B cell (primary cell): ENCODE measurements at regions not wholly inside any gene's neighbourhood (a gene's known extent, or its start where the extent isn't known, plus 50 kb on each side); places are given as distances from the start of the nearest gene placed in this dataset.

Experiments used
- ATAC-seq: fragments of 200-7000 bp; cut with Tn5 transposase; one replicate; pipeline ENCODE4 v1.10.0; 2021; ENCODE audit warnings: low read depth, mild to moderate bottlenecking, moderate number of reproducible peaks, moderate library complexity
- CTCF ChIA-PET: fragments of 350-600 bp; sonication (Branson Sonifier 250); formaldehyde crosslinking; loops from one replicate; lab custom pipeline; 2021; ENCODE audit warnings: antibody characterized with exemption, inconsistent platforms; lab: Charles Lee
- POLR2A ChIA-PET: fragments of 350-600 bp; sonication (Branson Sonifier 250); formaldehyde crosslinking; loops from one replicate; lab custom pipeline; 2021; ENCODE audit warnings: antibody characterized with exemption; lab: Charles Lee
- DNase-seq: peaks from one replicate; pipeline ENCODE4 v3.0.0; 2013
- H2AFZ ChIP-seq: 2 replicates; pipeline ENCODE4 v1.6.1; 2012; ENCODE audit warnings: mild to moderate bottlenecking, low read depth, low read length; ENCODE audit not compliant: insufficient read depth, poor library complexity, severe bottlenecking
- H3K27ac ChIP-seq, 2 donors: 1 replicate in 1 of 2; 2 replicates in 1 of 2; pipeline ENCODE4 v1.5.1; 2012 to 2013; ENCODE audit warnings: low read length in 2 of 2, mild to moderate bottlenecking in 2 of 2, moderate library complexity in 1 of 2
- H3K27me3 ChIP-seq, 4 experiments: fragments of 200-600 bp in 1 of 4; sonication (generic) in 1 of 4; replicated peaks in 1 of 4; 1 replicate in 2 of 4; 2 replicates in 2 of 4; pipeline versions ENCODE4 v1.6.1 to v1.7.0; 2013 to 2016; ENCODE audit warnings: low read length in 3 of 4, mild to moderate bottlenecking in 2 of 4, mixed read lengths in 1 of 4, moderate library complexity in 1 of 4; ENCODE audit not compliant: insufficient read depth in 4 of 4, control insufficient read depth in 3 of 4; ENCODE audit errors: control extremely low read depth in 1 of 4
- H3K36me3 ChIP-seq, 2 experiments: replicated peaks in 1 of 2; 1 replicate in 1 of 2; 2 replicates in 1 of 2; pipeline versions ENCODE4 v1.6.1 to v1.7.1; 2013; ENCODE audit warnings: low read length in 1 of 2; ENCODE audit not compliant: insufficient read depth in 2 of 2, control insufficient read depth in 1 of 2; ENCODE audit errors: control extremely low read depth in 1 of 2, extremely low read depth in 1 of 2
- H3K4me1 ChIP-seq, 2 donors: fragments of 200-600 bp in 1 of 2; sonication (generic) in 1 of 2; 1 replicate in 1 of 2; 2 replicates in 1 of 2; pipeline versions ENCODE4 v1.5.1 to v1.6.1; 2013 to 2017; ENCODE audit warnings: low read length in 2 of 2; ENCODE audit not compliant: control insufficient read depth in 2 of 2, insufficient read depth in 2 of 2
- H3K4me2 ChIP-seq: replicated peaks from 2 replicates; pipeline ENCODE3; 2012; ENCODE audit warnings: mild to moderate bottlenecking, low read depth, low read length; ENCODE audit not compliant: poor library complexity, severe bottlenecking
- H3K4me3 ChIP-seq, 5 experiments: fragments of 200-600 bp in 1 of 5; sonication (generic) in 1 of 5; 1 replicate in 3 of 5; 2 replicates in 2 of 5; pipeline versions ENCODE4 v1.5.1 to v1.7.0; 2011 to 2016; ENCODE audit warnings: low read length in 4 of 5, mild to moderate bottlenecking in 4 of 5, low read depth in 2 of 5, control low read depth in 1 of 5, moderate library complexity in 1 of 5; ENCODE audit not compliant: insufficient read depth in 1 of 5; ENCODE audit errors: control extremely low read depth in 1 of 5, extremely low read depth in 1 of 5
- H3K79me2 ChIP-seq: fragments of 200-600 bp; sonication (generic); one replicate; pipeline ENCODE4 v1.6.0; 2016; ENCODE audit warnings: low read length; ENCODE audit not compliant: control insufficient read depth, insufficient read depth
- H3K9ac ChIP-seq: fragments of 200-600 bp; sonication (generic); 2 replicates; pipeline ENCODE4 v1.6.1; 2017; ENCODE audit warnings: mild to moderate bottlenecking, low read length, moderate library complexity
- H3K9me3 ChIP-seq, 3 donors: one replicate each; pipeline versions ENCODE4 v1.6.1 to v1.7.1; 2013; ENCODE audit warnings: low read length in 2 of 3; ENCODE audit not compliant: control insufficient read depth in 2 of 3, insufficient read depth in 1 of 3; ENCODE audit errors: control extremely low read depth in 1 of 3
- H4K20me1 ChIP-seq: 2 replicates; pipeline ENCODE4 v1.6.0; 2012; ENCODE audit warnings: mild to moderate bottlenecking, low read length; ENCODE audit not compliant: insufficient read depth, control insufficient read depth, poor library complexity, severe bottlenecking
- H3K27ac Mint-ChIP-seq: one replicate; pipeline ENCODE4 v1.8.0; 2021; ENCODE audit warnings: mixed read lengths
- H3K27me3 Mint-ChIP-seq: one replicate; pipeline ENCODE4 v1.8.0; 2021; ENCODE audit warnings: mixed read lengths
- H3K4me1 Mint-ChIP-seq: one replicate; pipeline ENCODE4 v1.8.0; 2021; ENCODE audit warnings: mixed read lengths
- H3K4me3 Mint-ChIP-seq: one replicate; pipeline ENCODE4 v1.8.0; 2021; ENCODE audit warnings: mixed read lengths
- H3K9me3 Mint-ChIP-seq: one replicate; pipeline ENCODE4 v1.8.0; 2022; ENCODE audit warnings: mixed read lengths; ENCODE audit not compliant: insufficient read depth
- CTCF ChIP-seq: fragments of 200-600 bp; IDR thresholded peaks from one replicate; pipeline ENCODE4 v1.8.0; 2022; ENCODE audit warnings: antibody characterized with exemption, mild to moderate bottlenecking
- EZH2 ChIP-seq: IDR thresholded peaks from 2 replicates; pipeline ENCODE4 v1.6.1; 2012; ENCODE audit warnings: borderline replicate concordance, low read depth, mild to moderate bottlenecking, moderate library complexity, low read length; ENCODE audit not compliant: insufficient read depth, poor library complexity, severe bottlenecking
- WGBS: methylation state at CpG from one replicate; pipeline ENCODE4 v1.1.5; 2013; ENCODE audit warnings: missing lambda C conversion rate; ENCODE audit not compliant: insufficient coverage; 5-methylcytosine and 5-hydroxymethylcytosine counted together
- intact Hi-C: fragments of 100-400 bp; cut with micrococcal nuclease; formaldehyde crosslinking; loops from one replicate; pipeline ENCODE4 v1.10.0; 2022

GRCh38 chr20:24802286-24802820 lies 146.7 kb upstream of the CST7 start:
- H3K4me1 ChIP-seq = no peaks in the 10 kb centered on the region
- H3K27ac ChIP-seq = no peak overlapping the region
- TF ChIP-seq EZH2 = no peak
- TF ChIP-seq CTCF = no peak
- Mint-ChIP-seq H3K4me1 (no peaks in the 10 kb centered on the region), H3K27ac (no peak overlapping the region), H3K4me3 (no peak overlapping the region), H3K9me3 (no peaks in the 10 kb centered on the region), H3K27me3 (no peaks in the 10 kb centered on the region)
- H3K4me3 ChIP-seq = no peak overlapping the region
- no peak overlapping the region for H2AFZ ChIP-seq
- H3K9ac ChIP-seq = no peak overlapping the region
- no peaks in the 10 kb centered on the region for H3K79me2 ChIP-seq
- H3K27me3 ChIP-seq = no peaks in the 10 kb centered on the region
- ATAC-seq (no peak), DNase-seq (no peak)
- POLR2A ChIA-PET = no interaction called here
- H3K9me3 ChIP-seq = no peaks in the 10 kb centered on the region
- H4K20me1 ChIP-seq = no peaks in the 10 kb centered on the region
- H3K36me3 ChIP-seq = no peaks in the 10 kb centered on the region
- CTCF ChIA-PET = no interaction called here
- intact Hi-C loops = no loop called here
- no peak overlapping the region for H3K4me2 ChIP-seq
- 83% methylated on average over 10 of the region's 11 CpGs for WGBS

GRCh38 chr20:24804481-24805206 lies 144.4 kb upstream of the CST7 start:
- H3K9ac ChIP-seq = no peak overlapping the region
- no peak for TF ChIP-seq EZH2
- no peak for TF ChIP-seq CTCF
- H4K20me1 ChIP-seq = no peaks in the 10 kb centered on the region
- no peaks in the 10 kb centered on the region for H3K9me3 Mint-ChIP-seq
- no peak overlapping the region for H3K27ac ChIP-seq
- H3K9me3 ChIP-seq = no peaks in the 10 kb centered on the region
- H3K27me3 Mint-ChIP-seq = peaks cover 6% of the 10 kb centered on the region
- intact Hi-C loops = no loop called here
- H3K27ac Mint-ChIP-seq = no peak overlapping the region
- no peak for ATAC-seq
- CTCF ChIA-PET = no interaction called here
- H3K4me1 ChIP-seq = no peaks in the 10 kb centered on the region
- H3K36me3 ChIP-seq = no peaks in the 10 kb centered on the region
- H2AFZ ChIP-seq = no peak overlapping the region
- H3K4me1 Mint-ChIP-seq = no peaks in the 10 kb centered on the region
- no peak overlapping the region for H3K4me3 ChIP-seq
- no peak overlapping the region for H3K4me2 ChIP-seq
- no peak overlapping the region for H3K4me3 Mint-ChIP-seq
- no peaks in the 10 kb centered on the region for H3K79me2 ChIP-seq
- POLR2A ChIA-PET = no interaction called here
- WGBS = 86% methylated on average over 15 of the region's 16 CpGs
- DNase-seq = no peak
- H3K27me3 ChIP-seq = no peaks in the 10 kb centered on the region
